WTC11 (cell line): ENCODE measurements at regions not wholly inside any gene's neighbourhood (a gene's known extent, or its start where the extent isn't known, plus 50 kb on each side); places are given as distances from the start of the nearest gene placed in this dataset.

Experiments
- ATAC-seq: fragments of 200-7000 bp; cut with Tn5 transposase; 2 replicates; pipeline ENCODE4 v1.10.0; 2021; ENCODE audit warnings: mild to moderate bottlenecking, moderate library complexity
- CTCF ChIA-PET: fragments of 300-600 bp; sonication (Branson Sonifier 250); formaldehyde crosslinking; loops from one replicate; lab custom pipeline; 2021; ENCODE audit warnings: antibody characterized with exemption; lab: Charles Lee
- POLR2A ChIA-PET: fragments of 350-600 bp; sonication (Branson Sonifier 250); formaldehyde crosslinking; loops from one replicate; lab custom pipeline; 2021; ENCODE audit warnings: antibody characterized with exemption; lab: Charles Lee
- DNase-seq: peaks from one replicate; pipeline ENCODE4 v3.0.0; 2021; ENCODE audit warnings: low spot score
- H3K27ac Mint-ChIP-seq: 2 replicates; pipeline ENCODE4 v1.8.0; 2021; ENCODE audit warnings: mixed read lengths
- H3K27me3 Mint-ChIP-seq: 2 replicates; pipeline ENCODE4 v1.8.0; 2021; ENCODE audit warnings: low read depth, mild to moderate bottlenecking, moderate library complexity, mixed read lengths
- H3K36me3 Mint-ChIP-seq: 2 replicates; pipeline ENCODE4 v1.8.0; 2021; ENCODE audit warnings: mixed read lengths
- H3K4me1 Mint-ChIP-seq: 2 replicates; pipeline ENCODE4 v1.8.0; 2022; ENCODE audit warnings: mixed read lengths
- H3K4me3 Mint-ChIP-seq: 2 replicates; pipeline ENCODE4 v1.8.0; 2021; ENCODE audit warnings: mild to moderate bottlenecking, moderate library complexity, mixed read lengths
- H3K9me3 Mint-ChIP-seq: 2 replicates; pipeline ENCODE4 v1.8.0; 2021; ENCODE audit warnings: mixed read lengths
- ARID4B ChIP-seq: sonication (generic); formaldehyde crosslinking; IDR thresholded peaks from 2 replicates; pipeline ENCODE4 v1.8.0; 2023; ENCODE audit warnings: missing genetic modification reagents, mild to moderate bottlenecking, borderline replicate concordance
- ELF4 ChIP-seq: sonication (generic); formaldehyde crosslinking; IDR thresholded peaks from 2 replicates; pipeline ENCODE4 v1.8.1; 2022; ENCODE audit warnings: low read depth, mild to moderate bottlenecking, moderate library complexity, missing genetic modification reagents
- EMX1 ChIP-seq: fragments of 250-450 bp; sonication (Bioruptor Pico); IDR thresholded peaks from 2 replicates; pipeline ENCODE4 v1.8.0; 2021; ENCODE audit warnings: mild to moderate bottlenecking
- ETV6 ChIP-seq: sonication (generic); formaldehyde crosslinking; IDR thresholded peaks from 2 replicates; pipeline ENCODE4 v1.8.1; 2022; ENCODE audit warnings: mild to moderate bottlenecking, missing genetic modification reagents
- FOXK1 ChIP-seq: sonication (generic); formaldehyde crosslinking; IDR thresholded peaks from 2 replicates; pipeline ENCODE4 v1.8.0; 2022; ENCODE audit warnings: mild to moderate bottlenecking, moderate library complexity, missing genetic modification reagents
- MYBL2 ChIP-seq: sonication (generic); formaldehyde crosslinking; IDR thresholded peaks from 2 replicates; pipeline ENCODE4 v1.8.1; 2023; ENCODE audit warnings: mild to moderate bottlenecking, moderate library complexity, missing genetic modification reagents
- OVOL2 ChIP-seq: fragments of 250-450 bp; sonication (Bioruptor Pico); IDR thresholded peaks from 2 replicates; pipeline ENCODE4 v1.9.0; 2021; ENCODE audit warnings: mild to moderate bottlenecking, borderline replicate concordance
- PRDM15 ChIP-seq: sonication (generic); formaldehyde crosslinking; IDR thresholded peaks from 2 replicates; pipeline ENCODE4 v1.8.0; 2022; ENCODE audit warnings: missing genetic modification reagents
- ZNF138 ChIP-seq: sonication (generic); formaldehyde crosslinking; conservative IDR thresholded peaks from 2 replicates; pipeline ENCODE4 v1.8.1; 2022; ENCODE audit warnings: mild to moderate bottlenecking, moderate library complexity, missing genetic modification reagents
- ZNF232 ChIP-seq: sonication (generic); formaldehyde crosslinking; IDR thresholded peaks from 2 replicates; pipeline ENCODE4 v1.8.0; 2022; ENCODE audit warnings: mild to moderate bottlenecking, missing genetic modification reagents
- ZNF317 ChIP-seq: sonication (generic); formaldehyde crosslinking; IDR thresholded peaks from 2 replicates; pipeline ENCODE4 v1.8.1; 2023; ENCODE audit warnings: low read depth, mild to moderate bottlenecking, moderate library complexity, missing genetic modification reagents, borderline replicate concordance
- ZNF423 ChIP-seq: fragments of 250-450 bp; sonication (Bioruptor Pico); IDR thresholded peaks from 2 replicates; pipeline ENCODE4 v2.1.2; 2022; ENCODE audit warnings: mild to moderate bottlenecking, moderate library complexity
- TF ChIP-seq, protein P1 (sequence below): sonication (generic); formaldehyde crosslinking; conservative IDR thresholded peaks from 2 replicates; pipeline ENCODE4 v1.8.1; 2023; ENCODE audit warnings: mild to moderate bottlenecking, low read depth, missing genetic modification reagents, moderate library complexity

- TF ChIP-seq ZNF317 (CRISPR knock-in tag) (no peak), EMX1 (CRISPR knock-in tag) (no peak), MYBL2 (CRISPR knock-in tag) (no peak), ETV6 (CRISPR knock-in tag) (no peak), FOXK1 (CRISPR knock-in tag) (no peak)
- H3K36me3 Mint-ChIP-seq: peaks cover 8% of the 10 kb centered on the region
- ChIA-PET POLR2A (no interaction called here), CTCF (no interaction called here)
- DNase-seq (no peak), ATAC-seq (no peak)
- H3K27ac Mint-ChIP-seq: no peak overlapping the region
- H3K4me3 Mint-ChIP-seq: no peak overlapping the region
- peaks cover 17% of the 10 kb centered on the region for H3K9me3 Mint-ChIP-seq
- no peaks in the 10 kb centered on the region for H3K27me3 Mint-ChIP-seq
- no peaks in the 10 kb centered on the region for H3K4me1 Mint-ChIP-seq
Measured at GRCh38 chr6:163883984-163884383, 469.5 kb downstream of the QKI start.

- POLR2A ChIA-PET: no interaction called here
- no peak overlapping the region for H3K27ac Mint-ChIP-seq
- DNase-seq (no peak), ATAC-seq (no peak)
- H3K27me3 Mint-ChIP-seq: no peaks in the 10 kb centered on the region
- H3K4me1 Mint-ChIP-seq: no peaks in the 10 kb centered on the region
- no peak overlapping the region for H3K4me3 Mint-ChIP-seq
- no peaks in the 10 kb centered on the region for H3K36me3 Mint-ChIP-seq
- no peaks in the 10 kb centered on the region for H3K9me3 Mint-ChIP-seq
- TF ChIP-seq OVOL2 (CRISPR knock-in tag) (no peak), ELF4 (CRISPR knock-in tag) (no peak), ZNF232 (no peak), MYBL2 (CRISPR knock-in tag) (no peak), ZNF423 (CRISPR knock-in tag) (no peak), ARID4B (CRISPR knock-in tag) (no peak), ZNF138 (CRISPR knock-in tag) (no peak), PRDM15 (no peak)
- TF ChIP-seq, protein P1, sequence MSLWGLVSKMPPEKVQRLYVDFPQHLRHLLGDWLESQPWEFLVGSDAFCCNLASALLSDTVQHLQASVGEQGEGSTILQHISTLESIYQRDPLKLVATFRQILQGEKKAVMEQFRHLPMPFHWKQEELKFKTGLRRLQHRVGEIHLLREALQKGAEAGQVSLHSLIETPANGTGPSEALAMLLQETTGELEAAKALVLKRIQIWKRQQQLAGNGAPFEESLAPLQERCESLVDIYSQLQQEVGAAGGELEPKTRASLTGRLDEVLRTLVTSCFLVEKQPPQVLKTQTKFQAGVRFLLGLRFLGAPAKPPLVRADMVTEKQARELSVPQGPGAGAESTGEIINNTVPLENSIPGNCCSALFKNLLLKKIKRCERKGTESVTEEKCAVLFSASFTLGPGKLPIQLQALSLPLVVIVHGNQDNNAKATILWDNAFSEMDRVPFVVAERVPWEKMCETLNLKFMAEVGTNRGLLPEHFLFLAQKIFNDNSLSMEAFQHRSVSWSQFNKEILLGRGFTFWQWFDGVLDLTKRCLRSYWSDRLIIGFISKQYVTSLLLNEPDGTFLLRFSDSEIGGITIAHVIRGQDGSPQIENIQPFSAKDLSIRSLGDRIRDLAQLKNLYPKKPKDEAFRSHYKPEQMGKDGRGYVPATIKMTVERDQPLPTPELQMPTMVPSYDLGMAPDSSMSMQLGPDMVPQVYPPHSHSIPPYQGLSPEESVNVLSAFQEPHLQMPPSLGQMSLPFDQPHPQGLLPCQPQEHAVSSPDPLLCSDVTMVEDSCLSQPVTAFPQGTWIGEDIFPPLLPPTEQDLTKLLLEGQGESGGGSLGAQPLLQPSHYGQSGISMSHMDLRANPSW (CRISPR knock-in tag): no peak
- CTCF ChIA-PET: no interaction called here
Measured at GRCh38 chr6:163878698-163879097, 464.2 kb downstream of the QKI start.
